DMS114 treated with DMSO at 0.1 percent for 48 hours (cell line): ENCODE measurements at regions not wholly inside any gene's neighbourhood (a gene's known extent, or its start where the extent isn't known, plus 50 kb on each side); places are given as distances from the start of the nearest gene placed in this dataset.

ENCODE experiments used
- DNase-seq: peaks from one replicate; lab custom pipeline; 2025; ENCODE audit not compliant: unreplicated experiment; lab: John Stamatoyannopoulos, UW

DNA sequence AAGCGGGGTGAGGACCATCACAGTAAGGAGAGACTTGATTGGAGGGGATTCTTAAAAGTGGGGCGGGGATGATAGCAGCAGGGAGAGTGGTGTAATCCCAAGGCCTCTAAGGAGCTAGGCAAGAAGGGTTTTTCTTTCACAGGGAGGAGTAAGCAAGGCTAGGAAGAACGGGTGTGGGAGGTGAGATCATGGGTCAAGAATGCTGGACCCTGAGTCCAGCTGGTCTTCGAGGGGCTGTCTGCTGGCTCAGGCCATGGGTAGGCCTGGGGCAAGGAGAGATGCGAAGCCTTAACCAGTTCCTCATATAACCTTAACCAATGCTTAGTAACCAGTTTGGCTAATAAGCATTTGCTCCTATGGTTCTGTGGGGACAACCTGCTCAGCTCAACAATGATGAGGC, 599.1 kb downstream of the NPHP4 start:
- DNase-seq: no peak

DNA sequence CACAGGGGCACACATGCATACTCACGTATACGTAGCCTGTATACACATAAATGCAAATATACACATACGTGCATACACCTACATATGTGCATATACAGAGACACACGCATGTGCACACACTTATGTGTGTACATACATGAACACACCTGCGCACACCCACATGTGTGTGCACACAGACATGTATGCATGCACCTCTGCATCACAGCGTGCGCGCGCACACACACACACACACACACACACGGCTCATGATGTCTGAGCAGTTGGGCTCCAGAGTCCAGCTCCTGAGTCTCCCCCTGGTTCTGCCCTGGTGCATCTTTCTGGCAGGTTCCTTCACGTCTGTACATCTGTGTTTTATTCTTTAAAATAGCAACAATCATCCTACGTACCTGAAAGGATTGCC, 600.5 kb downstream of the NPHP4 start:
- no peak for DNase-seq

DNA sequence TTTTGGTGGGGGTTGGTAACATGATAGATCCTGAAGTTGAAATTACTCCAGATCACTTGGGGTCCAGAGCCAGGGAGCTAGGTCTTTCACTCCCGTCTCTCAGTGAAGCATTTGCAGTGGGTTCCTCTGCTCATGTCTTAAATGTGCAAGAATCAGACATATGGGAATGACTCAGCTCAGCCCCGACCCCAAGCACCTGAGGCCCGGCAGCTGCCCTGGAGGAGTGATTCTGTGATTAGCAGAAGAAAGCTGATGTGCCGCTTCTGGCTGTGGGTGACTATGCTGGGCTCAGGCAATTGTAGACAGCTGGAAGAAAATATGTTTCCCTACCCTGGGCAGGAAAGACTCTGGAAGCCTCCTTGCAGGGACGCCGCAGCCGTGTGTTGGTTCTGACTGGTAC, 601.7 kb downstream of the NPHP4 start:
- no peak for DNase-seq

DNA sequence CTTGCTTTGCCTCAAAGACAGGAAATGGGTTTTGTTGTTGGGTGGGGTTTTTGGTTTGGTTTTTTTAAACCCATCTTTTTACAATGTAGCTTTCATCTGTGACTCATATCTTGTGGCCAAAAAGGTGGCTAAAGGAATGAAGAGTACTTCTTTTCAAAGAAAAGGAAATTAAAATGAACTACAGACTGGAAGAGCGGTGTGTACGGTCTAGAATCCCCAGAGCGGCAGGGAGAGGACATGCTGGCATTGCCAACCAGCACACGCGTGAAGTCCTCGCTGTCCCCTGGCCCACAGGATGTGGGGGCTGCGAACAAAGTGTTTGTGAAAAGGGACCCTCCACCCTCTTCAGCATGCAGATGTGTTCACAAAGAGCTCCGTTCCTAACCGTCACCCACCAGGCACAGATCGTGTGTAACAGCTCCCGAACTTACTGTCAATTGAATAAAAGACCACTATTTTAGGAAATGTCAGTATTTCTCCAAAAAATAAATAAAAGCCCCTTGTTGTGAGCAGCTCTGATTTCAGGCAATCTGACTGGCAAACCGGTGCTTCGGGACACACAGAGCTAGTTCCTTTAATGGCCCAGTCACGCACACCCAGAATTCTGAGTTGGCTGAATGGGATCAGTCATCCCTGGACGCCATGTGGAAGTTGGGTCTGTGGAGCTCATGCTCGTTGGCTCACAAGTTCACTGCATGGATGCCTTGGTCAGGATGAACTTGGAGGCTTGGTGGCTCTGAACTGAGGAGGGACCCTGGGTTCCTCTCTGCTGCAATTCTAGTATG, 602.9 kb downstream of the NPHP4 start:
- DNase-seq: no peak

DNA sequence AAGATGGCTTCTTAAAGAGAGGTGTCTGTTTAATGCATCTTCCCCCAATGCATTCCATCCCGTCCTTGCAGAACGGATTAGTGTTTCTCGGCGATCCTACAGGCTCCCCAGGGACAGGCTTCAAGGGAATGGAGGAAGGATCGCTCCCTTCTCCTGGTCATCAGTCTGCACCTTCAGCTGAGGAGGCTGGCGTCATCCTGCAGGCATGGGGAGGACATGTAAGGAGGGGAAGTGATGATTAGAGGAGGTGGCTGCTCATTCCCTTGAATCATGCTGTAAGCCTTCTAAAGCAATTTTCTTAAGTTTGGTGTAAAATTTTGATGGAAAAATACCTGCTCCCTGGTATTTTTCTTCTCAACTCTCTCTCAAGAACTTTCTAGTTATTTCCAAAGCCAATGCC, 603.6 kb downstream of the NPHP4 start:
- DNase-seq: no peak

DNA sequence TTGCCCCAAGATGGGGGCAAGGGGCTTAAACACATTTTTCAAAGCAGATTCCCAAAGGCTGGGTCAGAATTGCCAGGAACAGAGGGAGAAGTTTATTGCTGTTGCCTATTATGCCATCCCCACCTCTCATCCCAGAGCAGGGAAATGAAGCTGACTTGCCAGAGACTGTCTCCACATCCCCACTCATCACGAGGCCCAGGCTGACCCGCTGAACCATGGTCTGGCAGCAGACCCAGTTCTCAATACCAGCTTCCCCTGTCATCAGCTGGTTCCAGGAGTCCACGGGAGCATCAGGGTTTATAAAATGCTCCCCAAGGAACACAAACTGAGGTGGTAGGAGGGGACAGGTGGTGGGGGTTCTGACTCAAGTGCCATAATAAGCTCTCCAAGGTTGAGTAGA, 605.9 kb downstream of the NPHP4 start:
- DNase-seq: no peak

DNA sequence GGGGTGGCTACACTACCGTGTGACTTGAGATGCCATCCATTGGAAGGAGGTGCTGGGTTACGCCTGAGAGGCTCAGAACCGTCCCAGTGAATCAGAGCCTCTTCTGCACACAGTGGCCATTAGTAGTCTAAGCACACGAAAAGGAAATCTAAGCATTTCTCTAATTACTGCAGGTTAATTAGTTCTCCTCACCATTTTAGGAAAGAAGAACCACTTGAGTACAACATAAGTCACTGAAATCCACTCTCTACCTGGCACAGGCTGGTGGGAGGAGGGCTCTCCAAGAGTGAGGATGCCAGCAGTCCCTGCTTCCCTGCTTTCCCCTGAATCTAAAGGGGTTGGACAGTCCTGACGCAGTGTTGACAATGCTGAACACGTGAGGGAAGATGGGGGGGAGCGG, 606.3 kb downstream of the NPHP4 start:
- no peak for DNase-seq

DNA sequence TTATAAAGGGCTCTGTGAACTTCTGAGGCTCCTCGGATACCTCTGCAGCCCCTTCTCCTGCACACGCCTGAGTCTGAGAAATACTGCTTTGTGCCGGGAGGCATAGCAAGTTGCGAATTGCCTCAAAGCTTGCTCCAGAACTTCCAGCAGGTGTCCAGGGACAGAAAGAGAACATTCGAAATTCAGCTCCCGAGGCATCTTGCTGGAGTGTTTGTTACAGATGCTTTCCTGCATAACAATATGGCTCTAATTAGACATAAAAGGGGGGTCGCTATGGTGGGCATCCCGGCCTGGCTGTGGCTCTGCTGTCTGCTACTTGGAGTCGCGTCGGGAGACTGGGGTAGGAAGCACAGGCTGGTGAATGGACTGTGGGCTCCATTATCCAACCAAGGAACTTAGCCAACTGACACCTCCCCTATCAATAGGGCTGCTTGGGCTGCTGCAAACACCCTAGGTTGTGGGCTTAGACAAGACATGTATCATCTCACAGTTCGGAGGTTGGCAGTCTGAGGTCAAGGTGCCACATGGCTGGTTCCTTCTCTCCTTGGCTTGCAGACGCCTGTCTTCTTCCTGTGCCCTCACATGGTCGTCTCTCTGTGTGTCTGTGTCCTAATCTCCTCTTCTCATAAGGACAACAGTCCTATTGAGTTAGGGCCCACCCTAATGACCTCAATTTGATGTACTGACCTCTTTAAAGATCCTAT, 607.0 kb downstream of the NPHP4 start:
- DNase-seq: no peak

DNA sequence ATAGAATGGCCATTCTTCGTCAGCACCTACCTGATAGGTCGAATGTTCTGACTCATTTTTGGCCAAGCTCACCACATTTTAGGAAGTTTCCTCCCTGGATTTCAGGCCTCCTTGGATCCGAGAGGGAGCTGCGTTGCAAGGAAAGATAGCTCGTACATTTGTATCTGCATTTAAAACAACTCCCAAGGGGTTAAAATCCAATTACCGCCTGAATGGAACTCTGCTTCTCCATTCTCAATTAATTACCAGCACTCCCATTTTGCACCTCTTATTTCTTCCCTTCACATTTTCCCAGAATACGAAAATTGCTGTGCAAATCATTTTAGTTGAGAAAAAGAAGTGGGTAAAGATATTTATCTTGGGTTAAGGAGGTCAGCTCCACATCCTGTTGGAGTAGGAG, 610.7 kb downstream of the NPHP4 start:
- DNase-seq: no peak

DNA sequence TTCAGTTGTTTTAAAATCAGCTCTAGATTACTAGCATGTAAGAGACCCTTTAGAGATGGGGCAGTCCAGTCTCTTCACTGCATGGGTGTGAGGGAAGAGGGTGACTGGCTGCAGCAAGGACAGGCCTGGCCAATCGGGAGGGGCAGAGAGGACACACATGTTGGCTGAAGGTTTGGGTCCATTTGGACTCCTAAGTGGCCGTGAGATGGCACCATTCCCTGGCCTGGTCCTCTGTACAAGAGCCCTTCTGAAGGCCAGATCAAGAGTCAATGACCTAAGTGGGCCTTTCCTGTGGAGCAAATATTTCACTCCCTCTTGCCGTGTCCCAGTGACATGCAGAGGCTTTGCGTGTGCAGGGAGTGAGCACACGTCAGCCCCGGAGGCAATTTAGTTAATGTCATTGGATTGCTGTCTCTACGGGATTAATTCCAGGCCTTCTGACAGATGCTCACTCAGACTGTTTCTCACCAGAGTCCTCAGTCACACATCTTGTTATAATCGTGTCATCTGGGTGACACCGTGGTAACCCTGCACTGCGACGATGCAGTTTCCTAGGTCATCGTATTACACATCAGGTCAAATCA, 613.0 kb downstream of the NPHP4 start:
- DNase-seq: no peak

DNA sequence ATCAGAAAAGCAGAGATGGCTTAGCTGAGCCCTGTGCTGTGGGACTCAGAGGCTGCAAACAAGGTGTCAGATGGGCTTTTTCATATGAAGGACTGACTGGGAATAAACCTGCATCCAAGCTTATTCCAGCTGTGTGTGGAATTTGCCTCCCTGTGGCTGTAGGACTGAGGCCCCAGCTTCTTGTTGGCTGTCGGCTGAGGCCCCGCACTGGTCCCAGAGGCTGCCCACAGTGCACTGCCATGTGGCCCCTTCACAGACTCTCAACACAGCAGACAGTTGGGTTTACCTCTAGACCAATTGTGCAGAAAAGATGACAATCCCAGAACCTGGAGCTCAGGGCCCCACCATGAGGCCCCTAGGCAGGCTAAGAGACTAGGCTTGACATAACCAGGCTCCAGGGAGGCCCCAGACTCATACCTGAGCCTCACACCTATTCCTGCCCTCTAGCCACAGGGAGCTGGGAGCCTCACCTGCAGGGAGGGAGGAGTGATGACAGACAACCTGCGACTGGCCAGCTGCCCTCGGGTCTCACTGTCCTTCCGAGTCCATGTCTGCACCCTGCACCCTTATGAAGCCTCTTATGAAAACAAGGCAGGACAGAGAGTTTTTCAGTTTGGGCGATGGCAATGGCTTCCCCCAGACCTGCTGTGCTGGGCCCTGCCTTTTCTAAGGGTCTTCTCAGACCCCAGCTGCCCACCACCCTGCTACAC, 615.5 kb downstream of the NPHP4 start:
- no peak for DNase-seq

DNA sequence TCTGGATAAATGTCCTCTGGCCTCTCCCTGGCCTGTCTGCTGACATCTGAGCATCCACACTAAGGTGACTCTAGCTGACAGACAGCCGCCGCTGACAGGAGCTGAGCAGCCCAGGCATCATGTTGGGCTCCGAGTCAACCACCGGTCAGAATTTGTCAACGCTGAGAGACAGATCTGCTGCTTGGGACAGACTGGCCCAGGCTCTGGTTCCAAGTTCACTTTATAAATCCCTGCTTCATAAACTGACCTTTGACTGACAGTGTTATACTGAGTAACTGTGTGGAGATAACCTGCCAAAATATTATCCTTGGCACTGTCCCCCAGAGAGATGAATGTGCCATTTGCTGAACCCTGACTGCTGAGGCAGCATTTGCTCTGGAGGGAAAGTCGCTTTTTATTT, 616.7 kb downstream of the NPHP4 start:
- DNase-seq: no peak

DNA sequence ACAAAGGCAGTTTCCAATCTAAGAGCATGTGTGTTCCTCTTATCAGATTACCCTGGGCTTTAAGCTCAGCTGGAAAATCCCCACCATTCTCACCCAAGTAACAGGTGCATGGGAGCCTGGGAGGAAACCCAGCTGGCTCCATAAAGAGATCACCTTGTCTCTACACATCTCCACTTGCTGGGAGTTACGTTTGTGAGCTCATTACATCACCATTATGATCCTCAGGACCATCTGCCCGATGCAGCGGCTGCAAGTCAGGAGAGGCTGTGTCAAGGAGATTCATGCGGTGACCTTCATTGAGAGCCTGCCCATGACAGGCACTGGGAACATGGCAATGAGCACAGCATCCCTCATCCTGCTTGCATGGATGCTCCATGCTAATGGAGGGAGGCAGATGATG, 618.0 kb downstream of the NPHP4 start:
- DNase-seq: no peak

DNA sequence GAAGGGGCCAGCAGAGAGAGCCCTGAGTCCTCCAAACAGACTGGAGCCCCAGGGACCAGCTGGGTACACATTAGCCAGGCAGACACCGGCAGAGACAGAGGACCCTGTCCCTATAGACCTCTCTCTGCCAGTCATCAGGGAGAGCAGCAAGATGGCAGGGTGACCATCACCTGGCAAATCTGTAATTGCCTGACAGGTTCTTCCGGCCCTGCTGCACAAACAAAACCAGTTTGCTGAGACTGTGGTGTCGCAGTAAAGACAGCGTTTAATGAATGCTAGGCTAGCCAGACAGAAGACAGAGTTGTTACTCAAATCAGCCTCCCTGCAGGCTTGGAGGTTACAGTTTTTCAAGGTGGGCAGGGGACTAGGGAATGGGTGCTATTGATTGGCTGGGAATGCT, 618.9 kb downstream of the NPHP4 start:
- DNase-seq: no peak

DNA sequence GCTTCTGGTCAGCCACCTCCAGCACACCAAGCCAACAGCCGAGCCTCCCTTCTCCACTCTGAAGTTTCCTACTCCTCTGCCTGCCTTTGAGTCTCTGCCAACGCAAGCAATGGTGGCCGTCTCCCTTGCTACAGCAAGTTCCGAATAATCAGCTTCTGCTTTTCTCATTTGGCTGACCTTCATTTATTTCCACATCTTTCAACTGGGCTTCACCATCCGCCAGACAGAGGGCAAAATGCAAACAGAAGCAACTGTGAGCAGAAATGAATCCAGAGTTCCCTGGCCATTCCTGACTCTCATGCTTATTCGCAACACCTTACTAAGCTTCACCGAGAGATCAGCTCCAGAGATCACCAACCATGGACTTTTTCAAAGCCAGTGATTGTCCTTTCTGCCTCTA, 621.0 kb downstream of the NPHP4 start:
- no peak for DNase-seq

DNA sequence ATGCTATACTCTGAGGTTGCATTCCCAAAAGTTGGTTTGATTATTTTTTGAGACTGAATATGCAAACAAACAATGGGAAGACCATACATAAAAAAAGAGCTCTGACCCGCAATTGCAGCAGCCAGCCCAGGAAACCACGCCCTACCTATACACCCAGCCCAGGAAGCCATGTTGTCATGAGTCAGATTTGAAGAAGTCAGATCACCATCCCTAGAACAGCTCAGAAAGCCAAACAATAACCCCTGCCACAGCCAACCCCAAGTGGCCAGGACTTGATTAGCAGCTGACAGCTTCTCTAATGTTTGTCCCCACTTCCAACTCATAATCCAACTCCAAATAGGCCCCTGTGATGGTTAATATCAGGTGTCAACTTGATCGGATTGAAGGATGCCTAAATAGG, 621.9 kb downstream of the NPHP4 start:
- DNase-seq: no peak

DNA sequence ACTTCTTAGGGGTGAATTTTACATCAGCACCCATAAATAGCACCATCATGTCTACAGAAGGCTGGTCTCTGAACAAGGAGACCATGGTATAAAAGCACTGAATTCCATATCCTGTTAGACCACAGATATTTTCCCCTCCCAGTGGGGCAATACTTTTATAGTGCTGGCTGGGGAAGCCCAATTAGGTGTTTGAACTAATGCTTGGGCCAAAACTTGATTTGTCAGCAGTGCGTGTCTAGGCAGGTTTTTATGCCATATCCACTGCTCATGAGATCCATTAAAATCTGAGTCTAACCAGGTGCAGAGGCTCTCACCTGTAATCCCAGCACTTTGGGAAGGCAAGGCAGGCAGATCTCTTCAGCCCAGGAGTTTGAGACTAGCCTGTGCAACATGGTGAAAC, 623.0 kb downstream of the NPHP4 start:
- no peak for DNase-seq

DNA sequence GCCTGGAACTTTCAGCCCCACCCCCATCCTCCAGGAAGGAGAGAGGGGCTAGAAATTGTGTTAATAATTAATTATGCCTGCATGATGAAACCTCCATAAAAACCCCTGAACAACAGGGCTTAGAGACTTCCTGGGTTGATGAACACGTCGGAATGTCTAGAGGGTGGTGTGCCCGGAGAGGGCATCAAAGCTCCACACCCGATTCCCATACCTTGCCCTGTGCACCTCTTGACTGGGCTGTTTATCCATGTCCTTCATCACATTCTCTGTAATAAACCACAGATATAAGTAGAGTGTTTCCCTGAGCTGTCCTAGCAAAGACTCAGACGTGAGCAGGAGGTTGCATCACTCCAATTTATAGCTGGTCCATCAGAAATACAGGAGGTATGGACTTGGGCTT, 624.0 kb downstream of the NPHP4 start:
- DNase-seq: no peak

DNA sequence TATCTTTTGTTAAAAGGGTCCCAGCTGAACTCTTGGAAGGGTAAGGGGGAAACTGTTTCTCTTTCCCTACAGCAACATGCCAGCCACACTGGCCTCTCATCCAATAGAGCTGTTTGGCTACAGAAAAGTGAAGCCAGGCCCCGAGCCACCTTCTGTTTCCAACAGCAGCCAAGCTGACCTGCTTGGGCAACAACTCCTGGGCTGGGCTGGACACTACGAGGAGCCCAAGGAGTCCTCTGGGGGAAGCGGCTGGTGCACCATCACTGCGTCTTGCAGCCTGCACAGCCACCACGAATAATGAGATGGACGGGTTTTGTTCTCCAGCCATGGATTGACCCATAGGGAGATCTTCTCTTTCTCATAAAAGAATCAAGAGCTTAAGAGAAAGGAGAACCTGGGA, 624.9 kb downstream of the NPHP4 start:
- no peak for DNase-seq

DNA sequence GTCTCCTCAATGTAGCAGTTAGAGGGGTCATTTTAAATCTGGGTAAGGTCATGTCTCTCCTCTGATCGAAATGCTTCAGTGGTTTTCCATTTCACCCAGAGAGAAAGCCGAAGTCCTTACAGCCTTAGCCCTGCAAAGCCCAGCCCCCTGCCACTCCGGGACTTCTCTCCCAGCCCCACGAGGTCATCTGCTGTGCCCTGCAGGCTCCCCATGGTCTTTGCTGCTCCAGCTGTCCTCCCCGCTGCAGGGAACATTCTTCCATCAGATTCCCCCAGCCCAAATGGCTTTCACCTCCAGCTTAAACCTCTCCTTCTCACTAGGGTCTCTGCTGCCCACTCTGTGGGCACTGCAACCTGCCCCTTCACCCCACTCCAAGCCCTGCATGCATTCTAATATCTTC, 626.5 kb downstream of the NPHP4 start:
- DNase-seq: no peak

DNA sequence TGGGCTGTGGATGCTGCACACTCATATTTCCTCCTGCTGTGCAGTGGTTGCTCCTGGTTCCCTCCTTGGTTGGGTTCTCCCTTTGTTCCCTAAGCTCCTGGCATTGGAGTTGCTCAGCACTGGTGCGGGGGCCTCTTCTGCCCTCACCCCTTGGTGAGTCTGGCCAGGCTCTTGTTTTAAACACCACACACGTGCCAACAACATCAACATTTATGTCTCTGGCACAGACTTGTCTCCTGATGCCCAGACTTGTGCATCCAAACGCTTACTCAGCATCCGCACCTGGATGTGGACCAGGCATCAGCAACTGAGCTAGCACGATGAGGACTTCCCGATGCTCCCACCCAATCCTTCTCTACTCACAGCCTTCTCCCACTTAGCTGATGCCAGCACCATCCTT, 627.6 kb downstream of the NPHP4 start:
- no peak for DNase-seq

DNA sequence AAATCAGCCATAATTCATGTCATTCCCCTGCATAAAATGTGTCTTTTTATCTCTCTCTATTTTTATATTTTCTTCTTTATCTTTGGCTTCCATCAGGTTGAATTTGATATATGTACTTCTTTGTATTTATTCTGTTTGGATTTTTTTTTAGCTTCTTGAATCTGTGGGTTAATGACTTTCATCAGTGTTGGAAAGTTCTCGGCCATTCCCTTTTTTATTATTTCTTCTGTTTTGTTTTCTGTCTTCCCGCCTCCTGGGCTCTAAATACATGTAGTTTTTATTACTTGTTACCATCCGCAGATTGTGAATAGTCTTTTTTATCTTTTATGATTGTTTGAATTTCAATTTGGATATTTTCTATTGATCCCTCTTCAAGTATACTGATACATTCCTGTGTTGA, 637.5 kb downstream of the NPHP4 start:
- no peak for DNase-seq
